Left colon (tissue), 2 donors: ENCODE measurements at regions not wholly inside any gene's neighbourhood (a gene's known extent, or its start where the extent isn't known, plus 50 kb on each side); places are given as distances from the start of the nearest gene placed in this dataset.

Source experiments
- ATAC-seq: fragments of 200-7000 bp; cut with Tn5 transposase; one replicate; pipeline ENCODE4 v1.9.1; 2020; ENCODE audit warnings: mild to moderate bottlenecking, moderate library complexity
- DNase-seq, 2 donors: peaks; one replicate each; pipeline ENCODE4 v3.0.0-alpha.2; 2020
- intact Hi-C, 2 donors: fragments of 100-400 bp; cut with DNase I in 1 of 2; cut with micrococcal nuclease in 1 of 2; formaldehyde crosslinking; loops; one replicate each; pipeline versions ENCODE4 v1.11.2 to v1.14.0; 2022; cut with DNase I, micrococcal nuclease
- donor health status: DM: no; HTN: no; CAD: no.
- donor health status: DM: yes; HTN: yes; CAD: no.

GRCh38 chr2:139876321-139876720, 1096.1 kb upstream of the NXPH2 start:
- ATAC-seq (no peak), DNase-seq (no peak)
- intact Hi-C loops = no loop called here

GRCh38 chr2:139872503-139872902, 1092.3 kb upstream of the NXPH2 start:
- intact Hi-C loops = no loop called here
- no peak for DNase-seq
- ATAC-seq = no peak

GRCh38 chr2:139872032-139872431, 1091.8 kb upstream of the NXPH2 start:
- no peak for ATAC-seq
- intact Hi-C loops = no loop called here
- no peak for DNase-seq

- no peak for ATAC-seq
- intact Hi-C loops = no loop called here
- DNase-seq = no peak
These were observed 1087.5 kb upstream of the NXPH2 start for GRCh38 chr2:139867601-139868226.

- no peak for DNase-seq
- ATAC-seq = no peak
- intact Hi-C loops = no loop called here
These were observed 1084.7 kb upstream of the NXPH2 start for GRCh38 chr2:139864821-139865302.

GRCh38 chr2:139854769-139855483, 1074.7 kb upstream of the NXPH2 start:
- ATAC-seq (no peak), DNase-seq (no peak)
- intact Hi-C loops = no loop called here

- intact Hi-C loops = no loop called here
- DNase-seq = no peak
- ATAC-seq = no peak
These were observed 1070.2 kb upstream of the NXPH2 start for GRCh38 chr2:139850254-139850890.

GRCh38 chr2:139836769-139837168, 1056.6 kb upstream of the NXPH2 start:
- intact Hi-C loops = no loop called here
- DNase-seq = no peak
- no peak for ATAC-seq

- ATAC-seq = no peak
- intact Hi-C loops = no loop called here
- DNase-seq = no peak
These were observed 1054.9 kb upstream of the NXPH2 start for GRCh38 chr2:139835101-139835500.

GRCh38 chr2:139828011-139828410, 1047.8 kb upstream of the NXPH2 start:
- intact Hi-C loops = no loop called here
- ATAC-seq (no peak), DNase-seq (no peak)

GRCh38 chr2:139825726-139826125, 1045.5 kb upstream of the NXPH2 start:
- DNase-seq = no peak
- ATAC-seq = no peak
- intact Hi-C loops = no loop called here

- intact Hi-C loops = no loop called here
- ATAC-seq (no peak), DNase-seq (no peak)
These were observed 1039.1 kb upstream of the NXPH2 start for GRCh38 chr2:139819273-139819796.

- intact Hi-C loops = no loop called here
- ATAC-seq = no peak
- no peak for DNase-seq
These were observed 1034.3 kb upstream of the NXPH2 start for GRCh38 chr2:139814458-139814857.

GRCh38 chr2:139813340-139813739, 1033.2 kb upstream of the NXPH2 start:
- no peak for DNase-seq
- intact Hi-C loops = no loop called here

GRCh38 chr2:139805441-139805840, 1025.3 kb upstream of the NXPH2 start:
- DNase-seq (no peak), ATAC-seq (no peak)
- intact Hi-C loops = no loop called here

More at GRCh38 chr2:139813340-139813739, 1033.2 kb upstream of the NXPH2 start:
- ATAC-seq = no peak

GRCh38 chr2:139798391-139798790, 1018.2 kb upstream of the NXPH2 start:
- intact Hi-C loops = no loop called here
- ATAC-seq = no peak
- DNase-seq = no peak

GRCh38 chr2:139790807-139791752, 1010.9 kb upstream of the NXPH2 start:
- intact Hi-C loops = no loop called here
- DNase-seq (no peak), ATAC-seq (peak; percentile 54)

GRCh38 chr2:139790136-139790535, 1009.9 kb upstream of the NXPH2 start:
- DNase-seq = no peak
- no peak for ATAC-seq
- intact Hi-C loops = no loop called here

- intact Hi-C loops = no loop called here
- ATAC-seq (no peak), DNase-seq (no peak)
These were observed 998.5 kb upstream of the NXPH2 start for GRCh38 chr2:139778732-139779131.
